SK-N-MC (cell line): ENCODE measurements at regions not wholly inside any gene's neighbourhood (a gene's known extent, or its start where the extent isn't known, plus 50 kb on each side); places are given as distances from the start of the nearest gene placed in this dataset.
A peak's percentile ranks its signal among the peaks of the same experiment; 100 is the strongest.

Experiments used
- DNase-seq: peaks from one replicate; pipeline ENCODE4 v3.0.0-alpha.2; 2011; ENCODE audit warnings: low read depth, low spot score
- H3K27ac ChIP-seq: fragments of 200-600 bp; sonication (generic); 2 replicates; pipeline ENCODE4 v1.5.1; 2016; ENCODE audit warnings: mixed run types
- H3K36me3 ChIP-seq: fragments of 200-600 bp; sonication (generic); 2 replicates; pipeline ENCODE4 v1.6.1; 2017; ENCODE audit warnings: antibody characterized with exemption, low read length, mixed read lengths; ENCODE audit not compliant: insufficient read depth
- H3K4me3 ChIP-seq: fragments of 200-600 bp; sonication (generic); 2 replicates; pipeline ENCODE4 v1.5.1; 2016
- H3K9ac ChIP-seq: fragments of 200-600 bp; sonication (generic); 2 replicates; pipeline ENCODE4 v1.8.0; 2017; ENCODE audit warnings: mixed run types, mixed read lengths; ENCODE audit not compliant: insufficient read length
- H3K9me3 ChIP-seq: fragments of 200-600 bp; sonication (generic); 2 replicates; pipeline ENCODE4 v1.6.1; 2017; ENCODE audit warnings: low read depth, mild to moderate bottlenecking, antibody characterized with exemption, low read length, moderate library complexity, mixed read lengths
- EZH2 ChIP-seq: fragments of 200-600 bp; sonication (generic); IDR thresholded peaks from one replicate; pipeline ENCODE4 v1.6.1; 2017; ENCODE audit warnings: antibody characterized with exemption
- FOXP2 ChIP-seq: optimal IDR thresholded peaks from 2 replicates; pipeline ENCODE3; 2011; ENCODE audit warnings: mild to moderate bottlenecking, moderate library complexity; ENCODE audit not compliant: insufficient read depth; ENCODE audit errors: extremely low read length, control extremely low read depth
- POLR2AphosphoS5 ChIP-seq: IDR thresholded peaks from 2 replicates; pipeline ENCODE4 v1.6.1; 2012; ENCODE audit warnings: mild to moderate bottlenecking, low read depth, low read length, borderline replicate concordance

DNA sequence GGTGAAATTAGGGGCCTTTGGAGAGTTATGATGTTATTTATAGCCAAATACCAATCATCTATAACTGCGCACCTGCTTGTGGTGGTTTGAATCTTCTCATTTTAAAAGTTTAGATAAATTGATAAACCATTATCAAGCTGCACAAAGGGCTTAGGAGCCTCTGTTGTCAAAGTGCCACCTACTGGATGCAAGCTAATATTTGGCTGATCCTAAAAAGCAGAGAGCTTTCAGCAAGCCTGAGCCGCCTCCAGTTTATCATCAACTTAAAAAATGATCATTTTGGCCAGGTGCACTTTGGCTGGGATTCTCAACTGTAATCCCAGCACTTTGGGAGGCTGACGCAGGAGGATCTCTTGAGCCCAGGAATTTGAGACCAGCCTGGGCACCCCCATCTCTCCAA, 58.5 kb upstream of the ATXN1 start:
- Histone ChIP-seq H3K9me3 (no peaks in the 10 kb centered on the region), H3K9ac (no peak overlapping the region), H3K36me3 (no peaks in the 10 kb centered on the region), H3K4me3 (no peak overlapping the region), H3K27ac (no peak overlapping the region)
- TF ChIP-seq FOXP2 (no peak), POLR2AphosphoS5 (no peak), EZH2 (no peak)
- no peak for DNase-seq

- no peaks in the 10 kb centered on the region for H3K36me3 ChIP-seq
- H3K4me3 ChIP-seq, result no peak overlapping the region
- no peak for DNase-seq
- no peak overlapping the region for H3K9ac ChIP-seq
- TF ChIP-seq FOXP2 (no peak), POLR2AphosphoS5 (no peak), EZH2 (no peak)
- no peaks in the 10 kb centered on the region for H3K9me3 ChIP-seq
- no peak overlapping the region for H3K27ac ChIP-seq
These were observed 57.8 kb upstream of the ATXN1 start for GRCh38 chr6:16818992-16819626.

DNA sequence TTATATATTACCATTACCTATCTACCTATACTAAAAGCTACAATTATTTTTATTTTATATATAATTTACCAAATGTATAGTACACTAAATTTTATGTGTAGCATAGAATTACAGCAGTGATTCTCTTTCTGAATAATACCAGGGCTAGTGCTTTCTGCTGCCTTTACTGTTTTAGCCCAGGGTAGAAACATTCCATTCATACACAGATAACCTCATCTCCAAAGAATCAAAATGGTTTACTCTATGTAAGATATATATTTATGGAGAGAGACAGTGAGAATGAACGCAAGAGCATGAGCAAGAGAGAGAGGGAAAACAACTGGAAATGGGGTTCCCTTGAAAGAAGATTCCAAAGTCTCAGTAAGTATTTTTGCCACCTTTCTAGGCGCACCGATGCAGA, 56.3 kb upstream of the ATXN1 start:
- Histone ChIP-seq H3K4me3 (no peak overlapping the region), H3K36me3 (no peaks in the 10 kb centered on the region), H3K27ac (no peak overlapping the region), H3K9ac (peak overlapping the region; percentile 34), H3K9me3 (peaks cover 6% of the 10 kb centered on the region; the same call in 1 of the 2 replicates)
- TF ChIP-seq POLR2AphosphoS5 (no peak), EZH2 (no peak), FOXP2 (no peak)
- DNase-seq, result no peak

DNA sequence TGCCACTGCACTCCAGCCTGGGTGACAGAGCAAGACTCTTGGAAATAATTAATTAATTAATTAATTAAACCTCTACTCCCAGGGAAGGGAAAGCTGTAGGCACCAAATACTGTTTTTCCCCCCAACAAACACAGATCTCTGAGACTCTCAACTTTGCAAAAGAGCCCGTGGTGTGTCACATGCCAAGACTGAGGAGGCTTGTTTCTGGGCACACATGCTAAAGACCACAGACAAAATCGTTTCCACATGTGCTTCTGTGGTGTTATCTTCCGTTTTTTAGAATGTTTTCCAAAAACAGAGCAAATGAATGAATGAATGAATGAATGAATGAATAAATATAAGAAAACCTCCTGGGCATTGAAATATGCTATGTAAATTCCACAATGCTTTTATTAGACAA, 55.6 kb upstream of the ATXN1 start:
- DNase-seq, result no peak
- TF ChIP-seq FOXP2, result no peak
- no peak overlapping the region for H3K4me3 ChIP-seq
- no peaks in the 10 kb centered on the region for H3K36me3 ChIP-seq
- H3K9ac ChIP-seq, result no peak overlapping the region
- no peak overlapping the region for H3K27ac ChIP-seq
- peaks cover 6% of the 10 kb centered on the region; the same call in 1 of the 2 replicates for H3K9me3 ChIP-seq

DNA sequence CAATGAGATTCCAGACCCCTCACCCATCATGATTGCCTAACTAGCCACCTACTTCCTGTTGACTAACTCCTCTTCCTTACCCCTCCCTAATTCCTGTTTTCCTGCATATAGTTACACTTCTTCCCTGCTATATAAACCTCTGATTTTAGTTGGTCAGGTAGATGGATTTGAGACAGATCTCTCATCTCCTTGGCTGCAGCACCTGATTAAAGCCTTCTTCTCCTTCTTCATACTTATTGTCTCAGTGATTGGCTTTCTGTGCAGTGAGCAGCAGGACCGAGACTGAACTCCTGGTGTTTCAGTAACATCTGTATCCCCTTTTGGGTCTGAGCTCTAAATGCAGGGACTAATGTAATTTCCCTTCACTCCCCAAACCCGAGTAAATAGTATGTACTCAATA, 51.7 kb upstream of the ATXN1 start:
- Histone ChIP-seq H3K27ac (no peak overlapping the region), H3K4me3 (no peak overlapping the region), H3K9me3 (peaks cover 12% of the 10 kb centered on the region; the same call in 1 of the 2 replicates), H3K36me3 (no peaks in the 10 kb centered on the region), H3K9ac (no peak overlapping the region)
- DNase-seq, result no peak
- no peak for TF ChIP-seq POLR2AphosphoS5
- TF ChIP-seq FOXP2, result no peak
- TF ChIP-seq EZH2, result no peak

DNA sequence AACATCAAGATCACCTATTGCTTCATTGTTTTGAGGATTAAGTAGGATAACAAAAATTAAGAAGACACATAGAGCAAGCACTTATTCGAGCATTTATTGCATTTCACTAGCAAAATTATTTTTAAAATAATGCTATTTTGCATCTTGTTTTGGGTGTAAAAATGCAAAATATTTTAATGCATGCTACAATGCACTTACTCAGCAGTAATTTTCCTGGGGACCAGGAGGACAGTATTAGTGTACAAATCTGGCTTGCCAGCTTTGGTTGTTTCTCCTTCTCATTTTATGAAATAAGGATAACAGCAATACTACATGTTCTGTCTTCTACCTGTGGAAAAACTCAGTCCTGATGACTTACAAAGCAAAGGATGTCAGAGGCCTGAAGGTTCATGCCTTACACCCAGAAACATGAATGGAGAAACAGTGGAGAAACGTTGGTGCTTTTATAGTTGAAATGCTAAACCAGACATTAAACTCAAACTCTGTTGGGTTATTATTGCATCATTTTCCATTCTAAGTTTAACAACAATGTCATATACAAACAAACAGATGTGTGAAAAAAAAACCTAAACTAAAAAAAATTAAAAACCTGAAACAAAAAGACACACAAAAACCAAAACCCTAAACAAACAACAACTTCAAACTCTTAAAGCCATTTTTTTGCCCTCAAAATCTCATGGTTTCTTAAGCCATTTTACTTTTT, 50.2 kb upstream of the ATXN1 start:
- no peaks in the 10 kb centered on the region for H3K36me3 ChIP-seq
- H3K27ac ChIP-seq, result no peak overlapping the region
- no peak for TF ChIP-seq FOXP2
- DNase-seq, result no peak
- no peak overlapping the region for H3K4me3 ChIP-seq
- H3K9me3 ChIP-seq, result peaks cover 12% of the 10 kb centered on the region; the same call in 1 of the 2 replicates
- H3K9ac ChIP-seq, result no peak overlapping the region
